H1 (cell line): ENCODE measurements at regions not wholly inside any gene's neighbourhood (a gene's known extent, or its start where the extent isn't known, plus 50 kb on each side); places are given as distances from the start of the nearest gene placed in this dataset.

Experiments used
- CBX5 ChIP-seq: fragments of 300-800, 300-1000 bp; sonication (generic); IDR thresholded peaks from 2 replicates; pipeline ENCODE4 v1.7.1; 2016; ENCODE audit warnings: antibody characterized with exemption, low read length, low read depth
- HDAC6 ChIP-seq: IDR thresholded peaks from one replicate; pipeline ENCODE4 v1.7.1; 2012; ENCODE audit warnings: low read depth, mild to moderate bottlenecking, inconsistent platforms, low read length, moderate library complexity
- PHF8 ChIP-seq: fragments of 200-600 bp; sonication (generic); conservative IDR thresholded peaks from 2 replicates; pipeline ENCODE4 v1.7.1; 2012; ENCODE audit warnings: low read depth, mild to moderate bottlenecking, inconsistent platforms, low read length, moderate library complexity
- SIN3A ChIP-seq, 2 experiments: IDR thresholded peaks in 1 of 2; conservative IDR thresholded peaks in 1 of 2; 2 replicates each; pipeline ENCODE4 v1.6.1; 2011 to 2012; ENCODE audit warnings: low read length in 2 of 2, improper control_type of control experiment in 1 of 2, low read depth in 1 of 2, mild to moderate bottlenecking in 1 of 2
- SRF ChIP-seq: IDR thresholded peaks from 2 replicates; pipeline ENCODE4 v1.6.1; 2011; ENCODE audit warnings: mild to moderate bottlenecking, low read depth, low read length, moderate library complexity

DNA sequence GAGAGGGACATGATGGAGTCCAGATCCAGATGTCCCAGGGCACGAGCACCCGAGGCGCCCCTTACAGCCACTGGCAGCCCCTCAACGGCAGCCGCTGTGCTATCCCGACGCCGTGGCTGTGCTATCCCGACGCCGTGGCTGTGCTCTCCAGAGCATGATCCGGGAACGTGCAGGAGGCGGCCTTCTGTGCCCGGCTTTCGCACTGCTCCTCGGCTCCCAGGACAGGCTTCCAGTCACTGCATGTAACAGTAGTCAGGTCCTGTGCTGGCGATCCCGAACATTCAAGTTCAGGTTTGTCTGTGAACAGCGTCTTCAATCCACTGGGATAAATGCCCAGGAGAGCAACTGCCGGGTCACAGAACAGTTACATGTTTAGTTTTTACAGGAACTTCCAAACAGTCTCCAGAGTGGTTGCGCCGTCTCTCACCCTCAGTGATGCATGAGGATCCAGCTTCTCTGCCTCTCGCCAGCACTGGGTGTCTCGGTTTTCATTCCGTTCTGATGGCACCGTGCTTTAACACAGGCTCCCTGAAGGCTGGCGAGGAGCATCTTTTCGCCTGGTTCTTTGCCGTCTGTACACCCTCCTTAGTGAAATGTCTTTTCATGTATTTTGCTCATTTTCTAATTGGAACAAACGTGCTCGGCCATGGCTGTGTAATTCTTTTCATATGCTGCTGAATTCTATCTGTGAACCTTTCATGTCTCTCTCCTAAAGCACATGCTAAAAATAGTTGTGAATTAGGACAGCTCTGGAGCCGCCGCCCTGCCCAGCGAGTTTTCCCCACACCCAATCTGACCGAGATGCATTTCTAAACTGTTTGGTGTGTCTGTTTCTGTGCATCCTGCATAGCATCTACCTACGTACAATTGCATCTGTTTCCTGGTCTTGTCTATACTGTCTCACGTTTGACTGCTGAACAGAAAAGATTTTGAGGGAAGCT, 72.6 kb upstream of the METRNL start (continued):
- TF ChIP-seq SIN3A (conservative IDR thresholded peaks at IDR 0.05 in 1 of 2, IDR thresholded peaks at IDR 0.05 in 1 of 2; ENCODE audit: low read depth in 1 of 2, low read length in 2 of 2): no peak
- TF ChIP-seq SRF: no peak
- no peak for TF ChIP-seq PHF8
- no peak for TF ChIP-seq HDAC6
- TF ChIP-seq CBX5: no peak
